Neural cell (in vitro differentiated cells): ENCODE measurements at regions not wholly inside any gene's neighbourhood (a gene's known extent, or its start where the extent isn't known, plus 50 kb on each side); places are given as distances from the start of the nearest gene placed in this dataset.

Source experiments
- CTCF ChIP-seq: fragments of 450-650 bp; IDR thresholded peaks from 2 replicates; pipeline ENCODE4 v1.5.1; 2014; ENCODE audit warnings: antibody characterized with exemption, mild to moderate bottlenecking, moderate library complexity; ENCODE audit not compliant: poor library complexity, severe bottlenecking
- EP300 ChIP-seq: fragments of 450-650 bp; conservative IDR thresholded peaks from 2 replicates; pipeline ENCODE4 v1.6.1; 2014; ENCODE audit warnings: antibody characterized with exemption, mild to moderate bottlenecking, moderate library complexity; ENCODE audit not compliant: poor library complexity, severe bottlenecking
- EZH2 ChIP-seq: fragments of 200-600, 300-800 bp; shearing (Covaris generic), sonication (generic); IDR thresholded peaks from 2 replicates; pipeline ENCODE4 v1.6.1; 2014; ENCODE audit warnings: antibody characterized with exemption, low read length, borderline replicate concordance, mild to moderate bottlenecking; ENCODE audit not compliant: insufficient read depth, poor library complexity, severe bottlenecking
- POLR2AphosphoS5 ChIP-seq: IDR thresholded peaks from 2 replicates; pipeline ENCODE4 v1.6.1; 2012
- RAD21 ChIP-seq: fragments of 450-650 bp; conservative IDR thresholded peaks from 2 replicates; pipeline ENCODE4 v1.6.1; 2014; ENCODE audit warnings: antibody characterized with exemption, mild to moderate bottlenecking, moderate library complexity
- REST ChIP-seq: IDR thresholded peaks from 2 replicates; pipeline ENCODE4 v1.6.1; 2012; ENCODE audit warnings: borderline replicate concordance
- SMC3 ChIP-seq: fragments of 450-650 bp; conservative IDR thresholded peaks from 2 replicates; pipeline ENCODE4 v1.6.1; 2014; ENCODE audit warnings: antibody characterized with exemption, mild to moderate bottlenecking, moderate library complexity; ENCODE audit not compliant: poor library complexity
- TAF1 ChIP-seq: IDR thresholded peaks from 2 replicates; pipeline ENCODE4 v1.6.1; 2012; ENCODE audit warnings: low read depth

DNA sequence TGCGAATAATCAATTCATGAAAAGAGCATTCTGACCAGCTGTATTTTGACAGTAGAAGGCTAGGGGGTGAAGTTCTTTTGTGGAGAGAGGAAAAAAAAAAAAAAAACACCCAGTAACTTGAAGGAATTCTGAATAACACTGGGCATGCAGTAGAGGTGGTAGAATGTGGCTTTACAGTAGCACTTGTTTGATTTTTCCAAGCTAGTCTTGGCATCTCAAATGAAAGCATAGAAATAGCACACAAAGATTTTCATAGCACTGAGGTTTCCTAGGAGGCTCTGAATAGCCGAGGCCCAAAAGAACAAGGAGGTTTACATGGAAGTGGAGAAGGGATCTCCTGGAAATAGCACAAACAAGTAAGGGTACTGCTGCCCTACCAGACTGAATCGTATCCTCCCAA is 470.2 kb upstream of the CDH20 start:
- TF ChIP-seq EZH2, result no peak
- TF ChIP-seq RAD21, result no peak
- no peak for TF ChIP-seq CTCF
- no peak for TF ChIP-seq EP300
- no peak for TF ChIP-seq REST
- TF ChIP-seq POLR2AphosphoS5, result no peak
- no peak for TF ChIP-seq TAF1
- TF ChIP-seq SMC3, result no peak
